Spleen (tissue), 7 donors: ENCODE measurements at regions not wholly inside any gene's neighbourhood (a gene's known extent, or its start where the extent isn't known, plus 50 kb on each side); places are given as distances from the start of the nearest gene placed in this dataset.

ENCODE experiments used
- POLR2AphosphoS5 ChIP-seq, 3 donors: sonication (generic); formaldehyde crosslinking; IDR thresholded peaks; one replicate each; pipeline ENCODE4 v1.5.1; 2017; ENCODE audit warnings: antibody characterized with exemption in 3 of 3
- TF ChIP-seq, protein P1 (sequence below), 11 experiments: fragments of 200-600 bp in 7 of 11; fragments of 450-650 bp in 4 of 11; sonication (generic) in 4 of 11; IDR thresholded peaks in 8 of 11; conservative IDR thresholded peaks in 3 of 11; 1 replicate in 7 of 11; 2 replicates in 4 of 11; pipeline versions ENCODE4 v1.4.0 to v1.8.0; 2016 to 2021; ENCODE audit warnings: antibody characterized with exemption in 11 of 11, inconsistent platforms in 4 of 11, mild to moderate bottlenecking in 1 of 11
- donor health status: DM: no; HTN: no; CAD: no; lungs with moderate emphysema.
- donor health status: DM: no; HTN: no; CAD: no.
- donor health status: DM: no; HTN: no; CAD: no.

DNA sequence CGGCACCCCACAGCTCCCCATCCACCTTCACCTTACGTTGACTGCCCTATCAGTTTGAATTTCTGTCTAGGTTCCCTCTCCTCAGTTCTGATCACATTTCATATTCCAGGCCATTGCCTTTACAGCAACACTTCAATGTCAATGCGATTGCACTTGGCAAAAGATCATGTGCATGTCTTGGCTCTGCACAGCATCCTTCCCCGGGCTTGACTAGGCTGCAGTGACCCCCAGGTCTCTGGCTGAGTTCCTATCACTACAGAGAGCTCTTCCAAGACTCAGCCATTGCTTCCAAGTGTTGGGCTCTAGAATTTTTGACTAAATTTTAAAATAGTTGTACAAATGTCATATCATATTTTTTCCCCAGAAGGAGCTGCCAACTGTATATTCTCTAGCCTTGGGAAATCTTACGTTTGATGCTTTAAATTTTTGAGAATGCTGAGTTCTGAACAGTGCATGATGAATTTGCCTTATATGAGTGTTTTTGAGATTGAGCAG lies 103.8 kb upstream of the NEDD4L start:
- TF ChIP-seq, protein P1, sequence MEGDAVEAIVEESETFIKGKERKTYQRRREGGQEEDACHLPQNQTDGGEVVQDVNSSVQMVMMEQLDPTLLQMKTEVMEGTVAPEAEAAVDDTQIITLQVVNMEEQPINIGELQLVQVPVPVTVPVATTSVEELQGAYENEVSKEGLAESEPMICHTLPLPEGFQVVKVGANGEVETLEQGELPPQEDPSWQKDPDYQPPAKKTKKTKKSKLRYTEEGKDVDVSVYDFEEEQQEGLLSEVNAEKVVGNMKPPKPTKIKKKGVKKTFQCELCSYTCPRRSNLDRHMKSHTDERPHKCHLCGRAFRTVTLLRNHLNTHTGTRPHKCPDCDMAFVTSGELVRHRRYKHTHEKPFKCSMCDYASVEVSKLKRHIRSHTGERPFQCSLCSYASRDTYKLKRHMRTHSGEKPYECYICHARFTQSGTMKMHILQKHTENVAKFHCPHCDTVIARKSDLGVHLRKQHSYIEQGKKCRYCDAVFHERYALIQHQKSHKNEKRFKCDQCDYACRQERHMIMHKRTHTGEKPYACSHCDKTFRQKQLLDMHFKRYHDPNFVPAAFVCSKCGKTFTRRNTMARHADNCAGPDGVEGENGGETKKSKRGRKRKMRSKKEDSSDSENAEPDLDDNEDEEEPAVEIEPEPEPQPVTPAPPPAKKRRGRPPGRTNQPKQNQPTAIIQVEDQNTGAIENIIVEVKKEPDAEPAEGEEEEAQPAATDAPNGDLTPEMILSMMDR (IDR thresholded peaks at IDR 0.05 in 8 of 11, conservative IDR thresholded peaks at IDR 0.05 in 3 of 11), result no peak
- no peak for TF ChIP-seq POLR2AphosphoS5 (IDR thresholded peaks at IDR 0.05)
